Stomach (tissue), 8 donors: ENCODE measurements at regions not wholly inside any gene's neighbourhood (a gene's known extent, or its start where the extent isn't known, plus 50 kb on each side); places are given as distances from the start of the nearest gene placed in this dataset.

Experiments
- DNase-seq, 2 donors: peaks; one replicate each; pipeline versions ENCODE4 v3.0.0 to v3.0.0-alpha.2; 2013 to 2019
- H3K27ac ChIP-seq, 5 donors: fragments of 200-600 bp in 4 of 5; sonication (generic) in 4 of 5; one replicate each; pipeline ENCODE4 v1.5.1; 2013 to 2019; ENCODE audit warnings: mild to moderate bottlenecking in 1 of 5, moderate library complexity in 1 of 5
- H3K27me3 ChIP-seq, 3 donors: fragments of 200-600 bp; sonication (generic); one replicate each; pipeline ENCODE4 v1.5.1; 2017 to 2019; ENCODE audit warnings: mixed run types in 1 of 3
- H3K36me3 ChIP-seq, 4 donors: fragments of 200-600 bp; sonication (generic); 1 replicate in 3 of 4; 2 replicates in 1 of 4; pipeline ENCODE4 v1.5.1; 2016 to 2019
- H3K4me1 ChIP-seq, 4 donors: fragments of 200-600 bp; sonication (generic); one replicate each; pipeline ENCODE4 v1.5.1; 2016 to 2019
- H3K4me3 ChIP-seq, 4 donors: fragments of 200-600 bp; sonication (generic) in 3 of 4; one replicate each; pipeline ENCODE4 v1.5.1; 2016 to 2019; ENCODE audit warnings: mild to moderate bottlenecking in 1 of 4
- H3K9me3 ChIP-seq, 4 donors: fragments of 200-600 bp; sonication (generic); one replicate each; pipeline ENCODE4 v1.5.1; 2016 to 2019
- EP300 ChIP-seq: sonication (generic); formaldehyde crosslinking; IDR thresholded peaks from one replicate; pipeline ENCODE4 v1.6.1; 2017; ENCODE audit warnings: antibody characterized with exemption
- POLR2A ChIP-seq, 4 donors: fragments of 450-650 bp; IDR thresholded peaks; one replicate each; pipeline ENCODE4 v1.6.1; 2016; ENCODE audit warnings: antibody characterized with exemption in 4 of 4, control low read depth in 2 of 4, mild to moderate bottlenecking in 1 of 4, moderate library complexity in 1 of 4
- POLR2AphosphoS5 ChIP-seq, 3 donors: sonication (generic); formaldehyde crosslinking; IDR thresholded peaks; one replicate each; pipeline ENCODE4 v1.6.1; 2016; ENCODE audit warnings: antibody characterized with exemption in 3 of 3
- WGBS, 5 donors: extraction: QIAGEN DNeasy Blood & Tissue Kit in 3 of 5; methylation state at CpG; one replicate each; pipeline versions ENCODE4 v1.1.5 to v1.1.7; 2013 to 2018; 5-methylcytosine and 5-hydroxymethylcytosine counted together
- intact Hi-C: fragments of 100-400 bp; cut with DNase I; formaldehyde crosslinking; loops from one replicate; pipeline ENCODE4 v1.15.1; 2023; ENCODE audit warnings: low total_unique reads
- TF ChIP-seq, protein P1 (sequence below), 7 experiments: fragments of 450-650 bp in 4 of 7; fragments of 200-600 bp in 3 of 7; sonication (generic) in 3 of 7; IDR thresholded peaks; one replicate each; pipeline ENCODE4 v1.5.1; 2016 to 2019; ENCODE audit warnings: antibody characterized with exemption in 7 of 7, control low read depth in 2 of 7, mild to moderate bottlenecking in 1 of 7
- donor health status: healthy with polysubstance abuse.
- donor health status: Bipolar disorder and iron deficiency.
- donor health status: healthy.

DNA sequence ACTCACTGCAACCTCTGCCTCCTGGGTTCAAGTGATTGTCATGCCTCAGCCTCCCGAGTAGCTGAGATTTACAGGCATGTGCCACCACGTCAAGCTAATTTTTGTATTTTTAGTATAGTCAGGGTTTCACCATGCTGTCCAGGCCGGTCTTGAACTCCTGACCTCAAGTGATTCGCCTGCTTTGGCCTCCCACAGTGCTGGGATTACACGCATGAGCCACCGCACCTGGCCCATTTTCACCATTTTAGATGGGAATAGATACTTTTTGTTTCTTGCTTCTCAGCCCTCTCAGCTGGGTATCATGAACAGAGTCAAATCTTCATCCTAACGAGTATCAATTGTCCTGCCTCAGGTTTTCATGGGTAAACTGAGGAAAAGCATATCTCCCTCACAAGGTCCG is 235.0 kb downstream of the CDC5L start:
- TF ChIP-seq POLR2A (IDR thresholded peaks at IDR 0.05) = no peak
- no peak for TF ChIP-seq EP300
- TF ChIP-seq POLR2AphosphoS5 (IDR thresholded peaks at IDR 0.05) = no peak
- TF ChIP-seq, protein P1, sequence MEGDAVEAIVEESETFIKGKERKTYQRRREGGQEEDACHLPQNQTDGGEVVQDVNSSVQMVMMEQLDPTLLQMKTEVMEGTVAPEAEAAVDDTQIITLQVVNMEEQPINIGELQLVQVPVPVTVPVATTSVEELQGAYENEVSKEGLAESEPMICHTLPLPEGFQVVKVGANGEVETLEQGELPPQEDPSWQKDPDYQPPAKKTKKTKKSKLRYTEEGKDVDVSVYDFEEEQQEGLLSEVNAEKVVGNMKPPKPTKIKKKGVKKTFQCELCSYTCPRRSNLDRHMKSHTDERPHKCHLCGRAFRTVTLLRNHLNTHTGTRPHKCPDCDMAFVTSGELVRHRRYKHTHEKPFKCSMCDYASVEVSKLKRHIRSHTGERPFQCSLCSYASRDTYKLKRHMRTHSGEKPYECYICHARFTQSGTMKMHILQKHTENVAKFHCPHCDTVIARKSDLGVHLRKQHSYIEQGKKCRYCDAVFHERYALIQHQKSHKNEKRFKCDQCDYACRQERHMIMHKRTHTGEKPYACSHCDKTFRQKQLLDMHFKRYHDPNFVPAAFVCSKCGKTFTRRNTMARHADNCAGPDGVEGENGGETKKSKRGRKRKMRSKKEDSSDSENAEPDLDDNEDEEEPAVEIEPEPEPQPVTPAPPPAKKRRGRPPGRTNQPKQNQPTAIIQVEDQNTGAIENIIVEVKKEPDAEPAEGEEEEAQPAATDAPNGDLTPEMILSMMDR (IDR thresholded peaks at IDR 0.05) = no peak
- H3K27ac ChIP-seq = no peak overlapping the region
- H3K9me3 ChIP-seq = no peaks in the 10 kb centered on the region
- no peaks in the 10 kb centered on the region for H3K27me3 ChIP-seq
- WGBS, 5 donors = 80 to 86% (median 84%) methylated on average over 8 of the region's 8 CpGs
- H3K4me3 ChIP-seq = no peak overlapping the region
- H3K36me3 ChIP-seq = no peaks in the 10 kb centered on the region
- intact Hi-C loops = no loop called here
- no peak for DNase-seq
- no peaks in the 10 kb centered on the region for H3K4me1 ChIP-seq

DNA sequence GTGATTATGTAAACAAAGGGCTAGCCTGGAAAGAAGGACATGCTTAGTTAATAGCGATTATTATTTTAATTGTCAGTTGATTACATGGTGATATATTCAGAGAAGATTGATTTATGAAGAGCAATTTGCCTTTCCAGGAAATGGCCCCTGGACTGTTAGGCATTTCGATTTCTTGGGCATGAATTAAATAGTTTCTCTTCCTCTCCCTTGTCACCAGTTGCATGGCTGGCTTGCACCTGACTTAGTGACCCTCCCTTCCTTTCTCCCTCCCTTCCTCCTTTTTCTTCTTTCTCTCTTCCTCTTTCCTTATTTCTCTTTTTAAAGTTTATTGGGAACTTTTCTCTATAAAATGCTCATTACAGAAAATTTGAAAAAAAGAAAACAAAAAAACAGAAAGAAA is 235.4 kb downstream of the CDC5L start:
- 67 to 80% (median 79%) methylated on average over 2 of the region's 2 CpGs for WGBS, 5 donors
- Histone ChIP-seq H3K4me3 (no peak overlapping the region), H3K36me3 (no peaks in the 10 kb centered on the region), H3K4me1 (no peaks in the 10 kb centered on the region), H3K27me3 (no peaks in the 10 kb centered on the region), H3K27ac (no peak overlapping the region), H3K9me3 (no peaks in the 10 kb centered on the region)
- intact Hi-C loops = no loop called here
- DNase-seq = no peak
- TF ChIP-seq EP300 (no peak), POLR2A (IDR thresholded peaks at IDR 0.05) (no peak), POLR2AphosphoS5 (IDR thresholded peaks at IDR 0.05) (no peak)
- TF ChIP-seq, protein P1 (IDR thresholded peaks at IDR 0.05) = no peak

DNA sequence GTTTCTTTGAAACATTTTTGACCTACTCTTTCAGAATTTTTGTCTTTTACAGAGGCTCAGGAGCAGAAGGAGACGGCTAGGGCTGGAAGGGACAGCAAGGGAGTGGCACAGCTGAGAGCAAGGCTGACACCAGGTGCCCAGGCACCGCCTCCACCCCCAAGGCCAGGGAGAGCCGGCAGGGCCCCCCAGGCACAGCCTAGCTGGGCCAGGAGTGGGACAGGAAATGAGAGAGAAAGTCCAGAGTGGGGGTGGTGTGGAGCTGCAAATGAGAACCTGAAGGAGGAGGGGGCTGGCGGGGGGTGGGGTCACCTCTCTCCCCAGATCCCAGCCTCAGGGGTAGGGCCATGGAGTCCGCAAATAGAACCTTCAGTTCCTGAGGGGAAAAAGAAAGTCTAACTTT is 236.7 kb downstream of the CDC5L start:
- H3K27ac ChIP-seq = no peak overlapping the region
- H3K36me3 ChIP-seq = no peaks in the 10 kb centered on the region
- H3K27me3 ChIP-seq = peaks cover 0 to 5% (median 0%) of the 10 kb centered on the region in 3 donors
- no peak for TF ChIP-seq POLR2AphosphoS5 (IDR thresholded peaks at IDR 0.05)
- TF ChIP-seq POLR2A (IDR thresholded peaks at IDR 0.05) = no peak
- TF ChIP-seq, protein P1 (IDR thresholded peaks at IDR 0.05) = no peak
- no peak for TF ChIP-seq EP300
- no peak overlapping the region for H3K4me3 ChIP-seq
- 63 to 74% (median 72%) methylated on average over 5 of the region's 5 CpGs for WGBS, 5 donors
- no peaks in the 10 kb centered on the region for H3K9me3 ChIP-seq
- intact Hi-C loops = no loop called here
- no peak for DNase-seq
- H3K4me1 ChIP-seq = no peaks in the 10 kb centered on the region

DNA sequence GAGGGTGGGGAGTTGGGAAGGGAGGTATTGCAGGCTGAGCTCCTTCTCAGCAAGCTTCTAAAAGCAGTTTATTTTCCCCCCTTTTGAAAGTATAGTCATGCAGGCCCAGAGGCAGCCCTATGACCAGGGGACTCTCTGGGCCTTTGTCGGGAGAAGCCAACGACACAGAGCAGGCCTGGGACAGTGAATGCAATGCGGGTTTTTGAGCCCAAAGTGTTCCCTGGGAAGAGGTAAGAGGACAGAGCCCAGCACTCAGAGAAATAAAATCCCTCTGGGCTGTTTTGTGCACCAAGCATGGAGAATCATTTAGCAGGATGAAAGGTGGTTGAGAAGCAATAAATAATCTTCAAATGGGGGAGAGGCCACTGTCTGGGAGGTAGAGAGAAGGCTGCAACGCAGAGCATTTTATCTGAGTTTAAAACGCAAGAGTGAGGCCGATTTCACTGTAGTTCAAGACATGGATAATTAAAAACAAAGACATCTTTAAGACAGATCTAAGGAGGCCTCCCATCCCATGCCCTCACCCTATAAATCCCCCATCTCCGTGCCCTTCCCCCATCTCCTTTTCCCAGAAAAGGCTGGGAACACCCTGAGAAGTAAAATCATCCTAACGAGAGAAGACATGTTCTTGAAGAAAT is 237.5 kb downstream of the CDC5L start:
- intact Hi-C loops = no loop called here
- no peak overlapping the region for H3K27ac ChIP-seq
- DNase-seq = no peak
- no peak overlapping the region for H3K4me3 ChIP-seq
- H3K4me1 ChIP-seq = no peaks in the 10 kb centered on the region
- no peaks in the 10 kb centered on the region for H3K36me3 ChIP-seq
- WGBS, 5 donors = 83 to 91% (median 87%) methylated on average over 8 of the region's 8 CpGs
- TF ChIP-seq, protein P1 (IDR thresholded peaks at IDR 0.05) = no peak
- TF ChIP-seq POLR2A (IDR thresholded peaks at IDR 0.05) = no peak
- TF ChIP-seq POLR2AphosphoS5 (IDR thresholded peaks at IDR 0.05) = no peak
- TF ChIP-seq EP300 = no peak
- no peaks in the 10 kb centered on the region for H3K9me3 ChIP-seq
- peaks cover 0 to 10% (median 0%) of the 10 kb centered on the region in 3 donors for H3K27me3 ChIP-seq
